ENCODE measurements at regions not wholly inside any gene's neighbourhood (a gene's known extent, or its start where the extent isn't known, plus 50 kb on each side); places are given as distances from the start of the nearest gene placed in this dataset.

DNA sequence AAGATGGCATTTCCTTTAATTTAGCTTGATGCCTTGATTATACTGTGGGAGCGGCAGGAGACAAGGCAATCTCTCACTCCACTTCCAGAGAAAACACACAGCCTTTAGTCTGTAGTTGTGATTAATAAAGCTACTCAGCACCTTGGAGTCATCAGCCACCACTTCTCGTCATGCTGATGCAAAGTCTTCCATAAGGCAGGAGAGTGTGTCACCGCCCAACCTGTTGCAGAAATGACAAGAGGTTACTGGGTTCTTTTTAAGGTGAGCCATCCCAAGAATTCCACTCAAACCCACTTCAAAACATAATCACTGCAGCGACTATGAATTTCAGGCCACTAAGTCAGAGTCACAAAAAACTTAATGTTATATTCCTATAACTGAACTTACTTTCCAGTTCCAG is 223.9 kb upstream of the TOX3 start:
- no peak overlapping the region for H3K27ac ChIP-seq (ENCODE audit: control insufficient read depth, insufficient read depth, low read length)
- H3K79me2 ChIP-seq (ENCODE audit: control insufficient read depth, insufficient read depth, low read length), result no peaks in the 10 kb centered on the region
- no peaks in the 10 kb centered on the region for H3K9me3 ChIP-seq (ENCODE audit: control insufficient read depth, low read depth, low read length)
- TF ChIP-seq, protein P1, sequence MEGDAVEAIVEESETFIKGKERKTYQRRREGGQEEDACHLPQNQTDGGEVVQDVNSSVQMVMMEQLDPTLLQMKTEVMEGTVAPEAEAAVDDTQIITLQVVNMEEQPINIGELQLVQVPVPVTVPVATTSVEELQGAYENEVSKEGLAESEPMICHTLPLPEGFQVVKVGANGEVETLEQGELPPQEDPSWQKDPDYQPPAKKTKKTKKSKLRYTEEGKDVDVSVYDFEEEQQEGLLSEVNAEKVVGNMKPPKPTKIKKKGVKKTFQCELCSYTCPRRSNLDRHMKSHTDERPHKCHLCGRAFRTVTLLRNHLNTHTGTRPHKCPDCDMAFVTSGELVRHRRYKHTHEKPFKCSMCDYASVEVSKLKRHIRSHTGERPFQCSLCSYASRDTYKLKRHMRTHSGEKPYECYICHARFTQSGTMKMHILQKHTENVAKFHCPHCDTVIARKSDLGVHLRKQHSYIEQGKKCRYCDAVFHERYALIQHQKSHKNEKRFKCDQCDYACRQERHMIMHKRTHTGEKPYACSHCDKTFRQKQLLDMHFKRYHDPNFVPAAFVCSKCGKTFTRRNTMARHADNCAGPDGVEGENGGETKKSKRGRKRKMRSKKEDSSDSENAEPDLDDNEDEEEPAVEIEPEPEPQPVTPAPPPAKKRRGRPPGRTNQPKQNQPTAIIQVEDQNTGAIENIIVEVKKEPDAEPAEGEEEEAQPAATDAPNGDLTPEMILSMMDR (optimal IDR thresholded peaks at IDR 0.05 in 1 of 3, IDR thresholded peaks at IDR 0.05 in 1 of 3, conservative IDR thresholded peaks at IDR 0.05 in 1 of 3; ENCODE audit: extremely low read depth in 1 of 3, insufficient read depth in 2 of 3, low read length in 3 of 3), result no peak
- no peak for TF ChIP-seq EZH2 (IDR thresholded peaks at IDR 0.05; ENCODE audit: low read length)
- H3K36me3 ChIP-seq (ENCODE audit: control insufficient read depth in 2 of 2, extremely low read depth in 1 of 2, insufficient read depth in 2 of 2, low read length in 2 of 2), result no peaks in the 10 kb centered on the region
- FAIRE-seq (no peak), DNase-seq (ENCODE audit: low read depth, low spot score) (no peak)
- H3K4me2 ChIP-seq (ENCODE audit: control insufficient read depth, extremely low read depth, insufficient read depth, low read depth, low read length), result no peak overlapping the region
- no peak overlapping the region for H3K9ac ChIP-seq (ENCODE audit: control insufficient read depth, extremely low read depth, insufficient read depth, low read length)
- dilution Hi-C loops (cut with MboI; ENCODE audit: extremely low pct_ligation_motif_present, low sequenced_read_pairs), result no loop called here
- no peaks in the 10 kb centered on the region for H3K9me1 ChIP-seq (ENCODE audit: control insufficient read depth, extremely low read depth, insufficient read depth, low read length)
- no peak overlapping the region for H2AFZ ChIP-seq (ENCODE audit: control insufficient read depth, low read length)
- no peaks in the 10 kb centered on the region for H3K4me1 ChIP-seq (ENCODE audit: control insufficient read depth, extremely low read depth, insufficient read depth, low read length)
- no peak overlapping the region for H3K4me3 ChIP-seq (ENCODE audit: control insufficient read depth in 2 of 3, extremely low read depth in 1 of 3, insufficient read depth in 2 of 3, low read depth in 1 of 3, low read length in 3 of 3)
- no peaks in the 10 kb centered on the region for H4K20me1 ChIP-seq (ENCODE audit: control insufficient read depth, extremely low read depth, insufficient read depth, low read length)
- peaks cover 4% of the 10 kb centered on the region for H3K27me3 ChIP-seq (ENCODE audit: control insufficient read depth, extremely low read depth, insufficient read depth, low read length)

DNA sequence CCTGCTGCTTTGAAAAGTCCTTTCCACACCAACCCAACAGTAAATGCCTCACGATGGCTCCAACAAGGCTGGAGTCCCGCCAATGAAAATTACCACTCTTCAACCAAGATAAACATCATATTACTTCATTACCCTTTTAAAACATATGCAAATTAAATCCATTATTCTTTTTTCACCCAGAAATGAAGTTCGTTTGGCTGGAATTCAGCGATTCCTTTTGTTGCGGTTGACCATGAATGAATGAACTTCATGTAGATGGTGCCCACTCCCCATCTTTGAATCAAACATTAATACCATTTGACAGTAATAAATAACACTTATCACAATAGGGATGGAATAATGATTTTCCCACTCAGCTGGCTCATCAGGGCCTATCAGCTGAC is 211.5 kb upstream of the TOX3 start:
- Histone ChIP-seq H3K4me1 (ENCODE audit: control insufficient read depth, extremely low read depth, insufficient read depth, low read length) (no peaks in the 10 kb centered on the region), H3K27me3 (ENCODE audit: control insufficient read depth, extremely low read depth, insufficient read depth, low read length) (no peaks in the 10 kb centered on the region), H4K20me1 (ENCODE audit: control insufficient read depth, extremely low read depth, insufficient read depth, low read length) (no peaks in the 10 kb centered on the region), H3K4me3 (ENCODE audit: control insufficient read depth in 2 of 3, extremely low read depth in 1 of 3, insufficient read depth in 2 of 3, low read depth in 1 of 3, low read length in 3 of 3) (no peak overlapping the region), H3K36me3 (ENCODE audit: control insufficient read depth in 2 of 2, extremely low read depth in 1 of 2, insufficient read depth in 2 of 2, low read length in 2 of 2) (no peaks in the 10 kb centered on the region), H3K79me2 (ENCODE audit: control insufficient read depth, insufficient read depth, low read length) (no peaks in the 10 kb centered on the region), H3K27ac (ENCODE audit: control insufficient read depth, insufficient read depth, low read length) (no peak overlapping the region), H3K9me1 (ENCODE audit: control insufficient read depth, extremely low read depth, insufficient read depth, low read length) (no peaks in the 10 kb centered on the region), H3K4me2 (ENCODE audit: control insufficient read depth, extremely low read depth, insufficient read depth, low read depth, low read length) (no peak overlapping the region), H3K9me3 (ENCODE audit: control insufficient read depth, low read depth, low read length) (no peaks in the 10 kb centered on the region), H3K9ac (ENCODE audit: control insufficient read depth, extremely low read depth, insufficient read depth, low read length) (no peak overlapping the region), H2AFZ (ENCODE audit: control insufficient read depth, low read length) (no peak overlapping the region)
- dilution Hi-C loops (cut with MboI; ENCODE audit: extremely low pct_ligation_motif_present, low sequenced_read_pairs), result no loop called here
- FAIRE-seq (no peak), DNase-seq (ENCODE audit: low read depth, low spot score) (no peak)
- TF ChIP-seq, protein P1 (optimal IDR thresholded peaks at IDR 0.05 in 1 of 3, IDR thresholded peaks at IDR 0.05 in 1 of 3, conservative IDR thresholded peaks at IDR 0.05 in 1 of 3; ENCODE audit: extremely low read depth in 1 of 3, insufficient read depth in 2 of 3, low read length in 3 of 3), result no peak
- no peak for TF ChIP-seq EZH2 (IDR thresholded peaks at IDR 0.05; ENCODE audit: low read length)

Measured in keratinocyte (primary cell).